Bronchial epithelial cell (primary cell): ENCODE measurements at regions not wholly inside any gene's neighbourhood (a gene's known extent, or its start where the extent isn't known, plus 50 kb on each side); places are given as distances from the start of the nearest gene placed in this dataset.
A peak's percentile ranks its signal among the peaks of the same experiment; 100 is the strongest.

Source experiments
- DNase-seq: peaks from one replicate; pipeline ENCODE4 v3.0.0-alpha.2; 2010; ENCODE audit warnings: low read depth
- FAIRE-seq: peaks from 2 replicates; lab custom pipeline; 2011; peaks lifted over from hg19 to GRCh38; lab: Jason Lieb, UNC
- H3K27me3 ChIP-seq: 2 replicates; pipeline ENCODE4 v1.5.1; 2011; ENCODE audit warnings: low read length; ENCODE audit not compliant: control insufficient read depth, insufficient read depth
- H3K36me3 ChIP-seq: 2 replicates; pipeline ENCODE4 v1.5.1; 2011; ENCODE audit warnings: low read length; ENCODE audit not compliant: control insufficient read depth, insufficient read depth
- H3K4me3 ChIP-seq: 2 replicates; pipeline ENCODE4 v1.5.1; 2011; ENCODE audit warnings: mild to moderate bottlenecking, low read depth, low read length, control low read depth
- TF ChIP-seq, protein P1 (sequence below): IDR thresholded peaks from 2 replicates; pipeline ENCODE4 v1.5.1; 2011; ENCODE audit warnings: mild to moderate bottlenecking, moderate library complexity, low read length, control low read depth, inconsistent platforms; ENCODE audit not compliant: insufficient read depth, severe bottlenecking

DNA sequence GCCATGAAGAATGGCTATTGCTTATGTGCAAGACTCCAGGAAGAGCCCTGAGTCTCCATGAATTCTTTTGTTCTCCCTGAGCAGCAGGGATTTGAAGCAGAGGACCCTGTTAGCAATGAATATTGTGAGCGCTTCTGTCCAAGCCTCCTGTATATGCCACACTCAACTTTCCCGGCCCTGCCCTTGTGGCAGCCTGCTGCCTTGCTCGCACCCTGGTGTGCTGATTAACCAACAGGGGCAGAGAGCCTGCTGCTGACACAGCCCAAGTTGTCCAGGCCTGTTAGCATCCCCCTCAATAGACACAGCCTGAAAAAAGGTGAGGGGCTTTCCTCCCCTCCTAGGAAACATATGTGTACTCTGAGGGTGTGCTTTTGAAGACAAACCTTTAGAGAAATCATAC, 131.4 kb downstream of the BMP2 start:
- TF ChIP-seq, protein P1, sequence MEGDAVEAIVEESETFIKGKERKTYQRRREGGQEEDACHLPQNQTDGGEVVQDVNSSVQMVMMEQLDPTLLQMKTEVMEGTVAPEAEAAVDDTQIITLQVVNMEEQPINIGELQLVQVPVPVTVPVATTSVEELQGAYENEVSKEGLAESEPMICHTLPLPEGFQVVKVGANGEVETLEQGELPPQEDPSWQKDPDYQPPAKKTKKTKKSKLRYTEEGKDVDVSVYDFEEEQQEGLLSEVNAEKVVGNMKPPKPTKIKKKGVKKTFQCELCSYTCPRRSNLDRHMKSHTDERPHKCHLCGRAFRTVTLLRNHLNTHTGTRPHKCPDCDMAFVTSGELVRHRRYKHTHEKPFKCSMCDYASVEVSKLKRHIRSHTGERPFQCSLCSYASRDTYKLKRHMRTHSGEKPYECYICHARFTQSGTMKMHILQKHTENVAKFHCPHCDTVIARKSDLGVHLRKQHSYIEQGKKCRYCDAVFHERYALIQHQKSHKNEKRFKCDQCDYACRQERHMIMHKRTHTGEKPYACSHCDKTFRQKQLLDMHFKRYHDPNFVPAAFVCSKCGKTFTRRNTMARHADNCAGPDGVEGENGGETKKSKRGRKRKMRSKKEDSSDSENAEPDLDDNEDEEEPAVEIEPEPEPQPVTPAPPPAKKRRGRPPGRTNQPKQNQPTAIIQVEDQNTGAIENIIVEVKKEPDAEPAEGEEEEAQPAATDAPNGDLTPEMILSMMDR: no peak
- FAIRE-seq (no peak), DNase-seq (no peak)
- H3K4me3 ChIP-seq: no peak overlapping the region
- no peaks in the 10 kb centered on the region for H3K36me3 ChIP-seq
- no peaks in the 10 kb centered on the region for H3K27me3 ChIP-seq

DNA sequence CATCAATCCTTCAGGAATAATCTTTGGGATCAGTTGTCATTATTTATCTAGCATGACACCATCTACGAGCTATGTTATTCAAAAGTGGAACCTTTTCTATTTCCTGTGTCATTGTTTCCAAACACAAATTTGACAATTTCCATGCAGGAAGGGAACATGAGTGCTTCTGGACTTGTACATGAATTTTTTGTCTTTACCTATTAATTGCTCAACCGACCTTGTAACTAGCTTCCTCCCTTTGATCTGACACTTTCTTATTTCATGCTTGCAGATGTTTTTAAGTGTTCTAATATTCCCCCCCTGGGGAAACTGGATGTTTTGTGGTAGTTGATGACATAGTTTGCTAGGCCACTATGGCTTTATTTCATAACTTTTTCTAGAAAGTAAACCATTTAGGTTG, 139.4 kb downstream of the BMP2 start:
- DNase-seq: no peak
- no peaks in the 10 kb centered on the region for H3K36me3 ChIP-seq
- H3K27me3 ChIP-seq: no peaks in the 10 kb centered on the region
- no peak overlapping the region for H3K4me3 ChIP-seq
- FAIRE-seq: no peak
- TF ChIP-seq, protein P1: no peak

DNA sequence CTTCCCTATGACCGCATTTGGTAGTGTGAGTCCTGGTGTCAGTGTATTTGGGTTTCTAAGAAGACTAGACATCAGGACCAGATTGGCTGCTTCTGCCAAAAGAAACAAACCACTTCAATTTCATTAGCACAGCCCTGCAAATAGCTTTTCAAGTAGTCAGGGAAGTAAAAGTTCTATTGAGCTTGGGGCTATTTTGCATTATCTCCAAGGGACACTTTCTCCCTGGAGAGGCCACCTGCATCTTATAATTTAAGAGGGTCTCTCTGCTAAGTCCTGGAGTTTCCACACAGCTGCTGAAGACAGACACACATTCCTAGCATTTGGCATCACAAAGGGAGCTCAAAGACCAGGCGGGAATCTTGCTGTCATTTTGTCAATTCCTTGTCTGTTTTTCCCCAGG, 141.2 kb downstream of the BMP2 start:
- Histone ChIP-seq H3K36me3 (no peaks in the 10 kb centered on the region), H3K27me3 (no peaks in the 10 kb centered on the region), H3K4me3 (no peak overlapping the region)
- FAIRE-seq (no peak), DNase-seq (no peak)
- TF ChIP-seq, protein P1: no peak

DNA sequence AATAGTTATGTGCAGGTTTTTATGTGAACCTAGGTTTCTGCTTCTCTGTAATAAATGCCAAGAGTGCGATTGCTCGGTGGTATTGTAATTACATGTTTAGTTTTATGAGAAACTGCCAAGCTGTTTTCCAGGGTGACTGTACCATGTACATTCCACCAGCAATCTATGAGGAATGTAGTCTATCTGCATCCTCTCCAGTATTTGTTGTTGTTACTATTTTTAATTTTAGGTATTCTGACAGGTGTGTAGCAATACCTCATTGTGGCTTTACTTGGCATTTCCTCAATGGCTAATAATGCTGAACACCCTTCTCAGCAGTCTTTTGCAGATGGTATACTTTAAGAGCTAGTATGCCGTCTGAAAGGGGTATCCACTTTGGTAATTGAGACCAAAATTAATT, 142.1 kb downstream of the BMP2 start:
- FAIRE-seq (no peak), DNase-seq (peak; percentile 82)
- Histone ChIP-seq H3K36me3 (no peaks in the 10 kb centered on the region), H3K4me3 (no peak overlapping the region), H3K27me3 (no peaks in the 10 kb centered on the region)
- TF ChIP-seq, protein P1: no peak

DNA sequence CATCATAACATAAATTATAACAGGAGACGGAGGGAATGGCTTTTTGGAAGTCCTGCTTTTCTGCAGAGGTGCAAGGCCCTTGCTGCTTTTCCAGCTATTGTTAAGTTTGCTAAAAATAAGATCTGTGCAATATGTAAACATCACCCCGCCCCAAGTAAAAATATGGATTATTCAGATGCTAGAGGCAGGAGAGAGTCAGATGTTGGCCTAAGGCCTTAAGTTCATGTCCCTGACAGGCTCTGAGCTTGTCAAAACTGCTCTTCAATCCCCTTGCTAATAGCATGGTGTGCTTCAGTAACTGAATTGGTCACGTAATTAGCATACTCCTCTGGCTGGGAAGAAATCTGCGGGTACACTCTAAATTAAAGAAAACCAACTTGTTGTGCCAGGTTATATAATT, 147.5 kb downstream of the BMP2 start:
- no peak for DNase-seq
- Histone ChIP-seq H3K36me3 (no peaks in the 10 kb centered on the region), H3K4me3 (no peak overlapping the region), H3K27me3 (no peaks in the 10 kb centered on the region)
- TF ChIP-seq, protein P1: no peak
- no peak for FAIRE-seq

DNA sequence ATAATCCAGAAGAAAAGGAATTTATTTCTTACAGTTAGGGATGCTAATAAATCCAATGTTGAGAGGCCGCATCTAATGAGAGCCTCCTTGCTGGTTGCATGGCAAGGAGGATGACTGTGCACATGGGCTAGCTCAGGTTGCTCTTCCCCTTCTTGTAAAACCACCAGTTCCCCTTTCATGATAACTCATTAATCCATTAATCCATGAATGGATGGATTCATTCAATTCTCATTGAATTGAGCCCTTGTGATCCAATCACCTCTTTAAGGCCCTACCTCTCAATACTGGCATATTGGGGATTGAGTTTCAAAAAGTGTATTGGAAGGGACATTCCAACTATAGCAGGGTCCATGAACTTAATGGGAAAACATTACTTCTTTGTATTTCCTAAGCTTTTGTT, 149.5 kb downstream of the BMP2 start:
- no peaks in the 10 kb centered on the region for H3K27me3 ChIP-seq
- TF ChIP-seq, protein P1: no peak

More for the DNA sequence above, 149.5 kb downstream of the BMP2 start:
- DNase-seq (no peak), FAIRE-seq (no peak)
- Histone ChIP-seq H3K4me3 (no peak overlapping the region), H3K36me3 (no peaks in the 10 kb centered on the region)
